H1 (cell line): ENCODE measurements at regions not wholly inside any gene's neighbourhood (a gene's known extent, or its start where the extent isn't known, plus 50 kb on each side); places are given as distances from the start of the nearest gene placed in this dataset.

Experiments used
- ATF3 ChIP-seq: IDR thresholded peaks from 2 replicates; pipeline ENCODE4 v1.6.1; 2011; ENCODE audit warnings: low read depth, mild to moderate bottlenecking, low read length; ENCODE audit not compliant: insufficient read depth
- CTBP2 ChIP-seq: IDR thresholded peaks from 2 replicates; pipeline ENCODE4 v1.7.0; 2011; ENCODE audit warnings: borderline replicate concordance, mild to moderate bottlenecking, moderate library complexity, mixed read lengths, low read length; ENCODE audit not compliant: insufficient read depth, insufficient read length
- JUN ChIP-seq: IDR thresholded peaks from 2 replicates; pipeline ENCODE4 v1.6.1; 2011; ENCODE audit warnings: low read depth, mild to moderate bottlenecking, improper control_type of control experiment, low read length
- TAF7 ChIP-seq: optimal IDR thresholded peaks from 2 replicates; pipeline ENCODE3; 2011; ENCODE audit warnings: low read depth, mild to moderate bottlenecking, inconsistent platforms, low read length, moderate library complexity, borderline replicate concordance

DNA sequence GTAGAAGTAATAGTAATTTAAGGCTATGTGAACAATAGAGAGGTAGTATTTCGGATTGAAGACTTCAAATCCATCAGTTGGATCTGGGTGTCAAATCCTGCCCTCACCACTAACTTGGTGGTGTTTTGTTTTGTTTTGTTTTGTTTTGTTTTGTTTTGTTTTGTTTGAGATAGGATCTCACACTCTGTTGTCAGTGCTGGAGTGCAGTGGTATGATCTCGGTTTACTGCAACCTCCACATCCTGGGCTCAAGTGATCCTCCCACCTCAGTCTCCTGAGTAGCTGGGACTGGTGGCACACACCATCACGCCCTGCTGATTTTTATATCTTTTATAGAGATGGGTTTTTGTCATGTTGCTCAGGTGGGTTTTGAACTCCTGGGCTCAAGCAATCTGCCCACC lies 129.4 kb upstream of the ZNF217 start (continued):
- TF ChIP-seq JUN (no peak), CTBP2 (no peak), TAF7 (no peak), ATF3 (no peak)
